ENCODE measurements at regions not wholly inside any gene's neighbourhood (a gene's known extent, or its start where the extent isn't known, plus 50 kb on each side); places are given as distances from the start of the nearest gene placed in this dataset.

GRCh38 chr16:13403326-13403725 lies 501.9 kb downstream of the SHISA9 start:
- TF ChIP-seq PATZ1 (CRISPR knock-in tag; IDR thresholded peaks at IDR 0.05; ENCODE audit: borderline replicate concordance) = no peak
- TF ChIP-seq POLR3A (IDR thresholded peaks at IDR 0.05; ENCODE audit: borderline replicate concordance, extremely low read depth, insufficient read depth, insufficient read length) = no peak
- TF ChIP-seq NR4A1 (CRISPR knock-in tag; IDR thresholded peaks at IDR 0.05) = no peak
- no peak for TF ChIP-seq NR4A1 (tag; IDR thresholded peaks at IDR 0.05)
- no peak for TF ChIP-seq ZNF583 (CRISPR knock-in tag; IDR thresholded peaks at IDR 0.05)
- TF ChIP-seq ZKSCAN3 (CRISPR knock-in tag; IDR thresholded peaks at IDR 0.05) = no peak
- TF ChIP-seq CHD1 (IDR thresholded peaks at IDR 0.05; ENCODE audit: low read length) = no peak
- TF ChIP-seq IRF1 (CRISPR knock-in tag; IDR thresholded peaks at IDR 0.05; ENCODE audit: borderline replicate concordance) = no peak
- TF ChIP-seq LCOR (CRISPR knock-in tag; IDR thresholded peaks at IDR 0.05) = no peak
- TF ChIP-seq ZEB2 (IDR thresholded peaks at IDR 0.05) = no peak
- TF ChIP-seq TRIM28 (IDR thresholded peaks at IDR 0.05) = no peak
- no peak for TF ChIP-seq CEBPG (CRISPR knock-in tag; IDR thresholded peaks at IDR 0.05)
- no peak for TF ChIP-seq CEBPG (tag; conservative IDR thresholded peaks at IDR 0.05 in 1 of 2, IDR thresholded peaks at IDR 0.05 in 1 of 2)
- TF ChIP-seq ZFP1 (CRISPR knock-in tag; IDR thresholded peaks at IDR 0.05) = no peak
- no peak for TF ChIP-seq MLLT1 (IDR thresholded peaks at IDR 0.05)
- Histone ChIP-seq H3K27ac (ENCODE audit: extremely low read depth, low read depth, low read length) (no peak overlapping the region), H3K9ac (ENCODE audit: insufficient read depth in 1 of 2, low read depth in 2 of 2, low read length in 2 of 2) (no peak overlapping the region), H3K36me3 (ENCODE audit: control insufficient read depth, insufficient read depth, low read length) (no peaks in the 10 kb centered on the region), H3K9me1 (ENCODE audit: control insufficient read depth, insufficient read depth, low read length) (no peaks in the 10 kb centered on the region), H3K79me2 (ENCODE audit: control insufficient read depth, insufficient read depth, low read length) (no peaks in the 10 kb centered on the region), H3K4me1 (replicated peaks in 1 of 2; ENCODE audit: control insufficient read depth in 2 of 2, insufficient read depth in 2 of 2, low read length in 2 of 2) (no peaks in the 10 kb centered on the region), H3K9me3 (replicated peaks; ENCODE audit: control insufficient read depth, insufficient read depth, low read depth, low read length) (no peaks in the 10 kb centered on the region), H3K4me2 (ENCODE audit: insufficient read depth, low read length) (no peak overlapping the region), H4K20me1 (replicated peaks; ENCODE audit: control insufficient read depth, insufficient read depth, low read length) (no peaks in the 10 kb centered on the region), H3K4me3 (no peak overlapping the region), H3K27me3 (ENCODE audit: control insufficient read depth in 2 of 2, insufficient read depth in 2 of 2, low read length in 2 of 2) (no peaks in the 10 kb centered on the region), H2AFZ (ENCODE audit: low read depth, low read length) (no peak overlapping the region)
- in situ Hi-C loops (cut with MboI) (no loop called here), intact Hi-C loops (cut with micrococcal nuclease) (no loop called here)
- BruUV-seq (replicated peaks) = no TSS peak
- ChIA-PET CTCF (ENCODE audit: low intra/inter-chr PET ratio) (no interaction called here), POLR2A (no interaction called here)
- ATAC-seq (no peak), FAIRE-seq (no peak), DNase-seq (ENCODE audit: extremely low read depth in 1 of 4, low spot score in 3 of 4) (no peak)
